NB4 (cell line): ENCODE measurements at regions not wholly inside any gene's neighbourhood (a gene's known extent, or its start where the extent isn't known, plus 50 kb on each side); places are given as distances from the start of the nearest gene placed in this dataset.

Experiments used
- DNase-seq: peaks from one replicate; pipeline ENCODE4 v3.0.0; 2010; ENCODE audit warnings: low read depth
- H3K4me3 ChIP-seq: one replicate; pipeline ENCODE4 v1.5.1; 2011; ENCODE audit warnings: mild to moderate bottlenecking, low read depth, low read length, moderate library complexity
- MYC ChIP-seq: IDR thresholded peaks from 2 replicates; pipeline ENCODE4 v1.6.1; 2011; ENCODE audit warnings: low read depth, low read length
- POLR2A ChIP-seq: IDR thresholded peaks from 2 replicates; pipeline ENCODE4 v1.6.1; 2011; ENCODE audit warnings: mild to moderate bottlenecking; ENCODE audit not compliant: insufficient read length; ENCODE audit errors: extremely low read depth
- TF ChIP-seq, protein P1 (sequence below): IDR thresholded peaks from 2 replicates; pipeline ENCODE4 v1.6.1; 2011; ENCODE audit warnings: low read depth, low read length
- TF ChIP-seq, protein P2 (sequence below): IDR thresholded peaks from one replicate; pipeline ENCODE4 v1.5.1; 2012; ENCODE audit warnings: low read depth, low read length

DNA sequence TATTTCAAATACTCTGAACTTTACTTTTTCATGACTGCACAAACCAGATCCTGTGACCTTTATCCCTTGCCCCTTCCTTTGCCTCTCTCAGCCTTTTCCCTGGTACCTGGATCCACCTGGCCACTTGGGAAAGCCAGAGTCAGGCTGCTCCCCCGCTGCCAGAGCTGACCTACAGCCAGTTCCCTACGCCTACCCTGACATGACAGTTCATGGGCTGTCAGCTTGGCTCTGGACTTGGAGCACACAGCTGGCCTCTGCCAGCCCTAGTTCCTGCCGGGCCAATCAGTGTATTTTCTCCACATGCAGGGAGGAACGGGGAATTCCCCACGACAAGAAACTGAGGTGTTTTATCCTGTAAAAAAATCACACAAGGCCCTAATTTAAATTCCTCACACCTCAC lies 382.6 kb downstream of the INSC start:
- no peak for DNase-seq
- no peak for TF ChIP-seq POLR2A
- TF ChIP-seq, protein P1, sequence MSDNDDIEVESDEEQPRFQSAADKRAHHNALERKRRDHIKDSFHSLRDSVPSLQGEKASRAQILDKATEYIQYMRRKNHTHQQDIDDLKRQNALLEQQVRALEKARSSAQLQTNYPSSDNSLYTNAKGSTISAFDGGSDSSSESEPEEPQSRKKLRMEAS, result no peak
- no peak for TF ChIP-seq MYC
- TF ChIP-seq, protein P2, sequence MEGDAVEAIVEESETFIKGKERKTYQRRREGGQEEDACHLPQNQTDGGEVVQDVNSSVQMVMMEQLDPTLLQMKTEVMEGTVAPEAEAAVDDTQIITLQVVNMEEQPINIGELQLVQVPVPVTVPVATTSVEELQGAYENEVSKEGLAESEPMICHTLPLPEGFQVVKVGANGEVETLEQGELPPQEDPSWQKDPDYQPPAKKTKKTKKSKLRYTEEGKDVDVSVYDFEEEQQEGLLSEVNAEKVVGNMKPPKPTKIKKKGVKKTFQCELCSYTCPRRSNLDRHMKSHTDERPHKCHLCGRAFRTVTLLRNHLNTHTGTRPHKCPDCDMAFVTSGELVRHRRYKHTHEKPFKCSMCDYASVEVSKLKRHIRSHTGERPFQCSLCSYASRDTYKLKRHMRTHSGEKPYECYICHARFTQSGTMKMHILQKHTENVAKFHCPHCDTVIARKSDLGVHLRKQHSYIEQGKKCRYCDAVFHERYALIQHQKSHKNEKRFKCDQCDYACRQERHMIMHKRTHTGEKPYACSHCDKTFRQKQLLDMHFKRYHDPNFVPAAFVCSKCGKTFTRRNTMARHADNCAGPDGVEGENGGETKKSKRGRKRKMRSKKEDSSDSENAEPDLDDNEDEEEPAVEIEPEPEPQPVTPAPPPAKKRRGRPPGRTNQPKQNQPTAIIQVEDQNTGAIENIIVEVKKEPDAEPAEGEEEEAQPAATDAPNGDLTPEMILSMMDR, result no peak
- H3K4me3 ChIP-seq, result no peak overlapping the region

DNA sequence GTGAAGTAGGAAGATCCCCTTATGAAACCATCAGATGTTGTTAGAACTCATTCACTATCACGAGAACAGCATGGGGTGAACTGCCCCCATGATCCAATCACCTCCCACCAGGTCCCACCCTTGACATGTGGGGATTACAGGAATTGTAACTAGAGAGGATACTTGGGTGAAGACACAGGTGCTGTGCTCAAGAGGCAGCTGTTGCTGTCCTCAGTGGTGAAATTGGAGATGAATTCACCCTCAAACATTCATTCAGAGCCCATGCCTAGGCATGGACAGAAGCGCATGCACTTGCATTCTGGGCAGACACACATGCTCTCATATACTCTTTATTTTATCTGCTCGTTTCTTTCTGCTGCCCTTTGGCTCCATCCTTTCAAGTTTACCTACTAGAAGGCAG lies 385.0 kb downstream of the INSC start:
- no peak for TF ChIP-seq MYC
- TF ChIP-seq, protein P2, result no peak
- no peak for TF ChIP-seq POLR2A
- TF ChIP-seq, protein P1, result no peak
- H3K4me3 ChIP-seq, result no peak overlapping the region
- no peak for DNase-seq

DNA sequence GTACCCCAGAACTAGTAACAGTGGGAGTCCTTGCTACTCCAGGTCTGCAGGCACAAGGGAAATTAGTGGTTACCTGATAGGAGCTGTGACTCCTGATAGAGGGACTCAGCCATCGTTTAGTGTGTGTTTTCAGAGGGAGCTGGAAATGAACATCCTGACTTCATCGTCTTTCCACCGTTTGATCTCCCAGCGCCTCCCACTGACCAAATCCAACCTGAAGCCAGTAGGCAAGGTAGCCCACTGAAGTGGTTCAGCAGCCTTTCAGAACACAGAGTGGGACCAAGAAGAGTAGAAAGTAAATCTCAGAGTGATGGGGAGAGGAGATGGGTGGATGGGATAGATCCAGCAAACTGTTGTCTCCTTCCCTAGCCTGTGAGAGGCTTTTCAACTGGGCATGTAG lies 385.9 kb downstream of the INSC start:
- H3K4me3 ChIP-seq, result no peak overlapping the region
- DNase-seq, result no peak
- TF ChIP-seq, protein P1, result no peak
- TF ChIP-seq MYC (no peak), POLR2A (no peak)
- TF ChIP-seq, protein P2, result no peak

DNA sequence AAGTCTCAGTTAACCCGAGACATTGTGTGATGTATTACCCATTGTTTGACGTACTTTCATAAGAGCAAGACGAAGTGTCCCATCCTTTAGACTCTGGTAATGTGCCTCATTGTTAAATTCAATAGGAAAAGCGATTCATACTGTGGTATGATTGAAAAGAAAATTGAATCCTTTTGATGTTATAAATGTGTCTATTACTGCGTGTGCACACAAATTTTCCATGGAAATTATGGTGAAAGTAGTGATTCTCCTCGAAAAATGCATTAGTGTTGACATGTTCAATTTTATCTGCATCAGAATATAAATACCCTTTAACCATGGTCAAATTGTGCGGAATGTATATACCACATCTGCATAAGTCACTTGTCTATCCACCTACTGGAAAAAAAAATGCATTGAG lies 386.8 kb downstream of the INSC start:
- no peak for DNase-seq
- TF ChIP-seq MYC (no peak), POLR2A (no peak)
- TF ChIP-seq, protein P1, result no peak
- TF ChIP-seq, protein P2, result no peak
- no peak overlapping the region for H3K4me3 ChIP-seq

DNA sequence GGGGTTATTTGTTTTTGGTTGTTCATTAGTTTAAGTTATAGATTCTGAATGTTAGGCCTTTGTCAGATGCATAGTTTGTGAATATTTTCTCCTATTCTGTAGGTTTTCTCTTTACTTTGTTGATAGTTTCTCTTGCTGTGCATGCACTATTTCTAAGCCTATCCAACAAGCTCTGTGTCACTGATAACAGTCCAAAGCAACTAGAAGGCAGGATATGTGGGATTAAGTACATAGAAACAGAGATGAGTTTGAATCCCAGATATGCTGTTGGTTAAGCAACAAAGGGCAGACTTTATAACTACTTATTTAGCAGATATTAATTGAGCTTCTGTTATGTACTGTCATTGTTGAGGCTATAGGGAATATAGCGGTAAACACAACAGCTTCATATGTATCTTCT lies 390.4 kb downstream of the INSC start:
- H3K4me3 ChIP-seq, result no peak overlapping the region
- DNase-seq, result no peak
- TF ChIP-seq, protein P2, result no peak
- TF ChIP-seq MYC (no peak), POLR2A (no peak)
- TF ChIP-seq, protein P1, result no peak

DNA sequence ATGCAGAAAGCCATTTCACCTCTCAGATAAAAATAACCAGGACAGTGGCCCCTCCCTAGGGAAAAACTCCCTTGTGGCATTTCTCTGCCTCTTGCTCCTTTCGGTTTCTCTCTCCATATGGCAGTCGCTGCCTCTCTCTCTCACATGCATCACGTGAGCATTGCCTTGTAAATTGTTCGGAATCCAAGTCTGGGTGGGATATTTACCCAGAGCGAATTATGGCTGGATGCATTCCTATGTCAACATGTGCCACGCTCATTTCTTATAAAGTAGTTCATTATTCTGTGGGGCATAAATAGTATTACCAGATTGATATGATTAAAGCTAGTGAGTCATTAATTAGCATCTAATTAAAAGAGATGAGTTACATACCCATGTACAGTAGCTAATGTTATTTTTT lies 392.9 kb downstream of the INSC start:
- TF ChIP-seq, protein P2, result no peak
- TF ChIP-seq POLR2A (no peak), MYC (no peak)
- TF ChIP-seq, protein P1, result no peak
- DNase-seq, result no peak
- H3K4me3 ChIP-seq, result no peak overlapping the region
